AG04450 (cell line): ENCODE measurements at regions not wholly inside any gene's neighbourhood (a gene's known extent, or its start where the extent isn't known, plus 50 kb on each side); places are given as distances from the start of the nearest gene placed in this dataset.

Source experiments
- CTCF ChIA-PET: fragments of 300-600, 350-600 bp; formaldehyde crosslinking; extraction: SDS; loops from one replicate; lab custom pipeline; 2022; ENCODE audit warnings: antibody characterized with exemption, inconsistent platforms; lab: Charles Lee
- POLR2A ChIA-PET: fragments of 350-600 bp; formaldehyde crosslinking; extraction: SDS; loops from one replicate; lab custom pipeline; 2021; ENCODE audit warnings: antibody characterized with exemption, inconsistent platforms; lab: Yijun Ruan, JAX
- DNase-seq: peaks from one replicate; pipeline ENCODE4 v3.0.0-alpha.2; 2011; ENCODE audit warnings: low read depth, low spot score
- H3K27ac ChIP-seq: one replicate; pipeline ENCODE4 v1.5.1; 2012; ENCODE audit warnings: low read depth, low read length, control low read depth
- H3K27me3 ChIP-seq: one replicate; pipeline ENCODE4 v1.6.0; 2012; ENCODE audit warnings: low read length; ENCODE audit not compliant: control insufficient read depth, insufficient read depth
- H3K4me3 ChIP-seq: 2 replicates; pipeline ENCODE4 v1.5.1; 2011; ENCODE audit warnings: mild to moderate bottlenecking, low read depth, low read length, control low read depth
- H3K9me3 ChIP-seq: 2 replicates; pipeline ENCODE4 v1.5.1; 2012; ENCODE audit warnings: low read length; ENCODE audit not compliant: control insufficient read depth, insufficient read depth
- CTCF ChIP-seq: IDR thresholded peaks from 2 replicates; pipeline ENCODE4 v1.5.1; 2011; ENCODE audit warnings: low read depth, low read length, control low read depth, inconsistent platforms

GRCh38 chr12:112559784-112560183, 141.0 kb downstream of the PTPN11 start:
- no peak overlapping the region; the same call in 1 of the 2 replicates for H3K4me3 ChIP-seq
- H3K27me3 ChIP-seq: no peaks in the 10 kb centered on the region
- TF ChIP-seq CTCF: no peak
- DNase-seq: no peak
- H3K27ac ChIP-seq: no peak overlapping the region
- ChIA-PET CTCF (no interaction called here), POLR2A (no interaction called here)
- H3K9me3 ChIP-seq: no peaks in the 10 kb centered on the region

DNA sequence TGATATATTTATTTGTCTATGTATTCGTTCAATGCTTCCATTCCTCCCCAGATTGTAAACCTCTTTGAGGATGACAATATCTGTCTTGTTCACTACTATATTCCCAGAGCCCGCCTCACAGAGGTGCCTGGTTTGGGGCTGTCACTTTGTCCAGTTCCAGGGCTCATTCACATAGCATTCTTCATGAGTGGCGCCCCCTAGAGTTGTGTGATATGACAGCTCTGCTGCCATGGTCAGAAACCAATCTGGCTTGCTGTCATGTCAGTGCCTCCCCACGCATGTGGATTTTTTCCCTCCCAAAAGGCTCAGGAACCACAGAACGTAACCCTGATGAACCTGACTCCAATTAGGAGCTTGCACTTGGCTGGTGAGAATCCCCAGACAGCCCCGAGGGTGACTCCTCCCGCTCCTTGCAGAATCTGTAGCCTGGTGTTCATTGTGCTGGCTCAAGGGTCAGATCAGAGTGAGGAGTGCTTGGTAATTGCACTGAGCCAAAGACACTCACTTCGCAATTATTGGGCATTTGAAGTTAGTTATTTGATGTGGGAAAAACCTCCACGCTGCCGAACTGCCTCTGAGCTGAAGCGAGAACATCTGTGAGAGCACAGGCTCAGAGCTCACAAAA, 145.5 kb downstream of the PTPN11 start:
- CTCF ChIA-PET: no interaction called here

GRCh38 chr12:112568641-112569040, 149.9 kb downstream of the PTPN11 start:
- H3K27ac ChIP-seq: no peak overlapping the region
- H3K4me3 ChIP-seq: no peak overlapping the region
- ChIA-PET CTCF (no interaction called here), POLR2A (no interaction called here)
- no peak for TF ChIP-seq CTCF
- H3K27me3 ChIP-seq: no peaks in the 10 kb centered on the region
- H3K9me3 ChIP-seq: no peaks in the 10 kb centered on the region
- DNase-seq: no peak

More for the DNA sequence above, 145.5 kb downstream of the PTPN11 start:
- Histone ChIP-seq H3K4me3 (no peak overlapping the region), H3K9me3 (no peaks in the 10 kb centered on the region), H3K27ac (no peak overlapping the region), H3K27me3 (no peaks in the 10 kb centered on the region)
- no peak for TF ChIP-seq CTCF
- no peak for DNase-seq
- POLR2A ChIA-PET: no interaction called here

- Histone ChIP-seq H3K9me3 (no peaks in the 10 kb centered on the region), H3K4me3 (no peak overlapping the region), H3K27me3 (no peaks in the 10 kb centered on the region), H3K27ac (no peak overlapping the region)
- no peak for DNase-seq
- POLR2A ChIA-PET: no interaction called here
- no peak for TF ChIP-seq CTCF
- CTCF ChIA-PET: no interaction called here
These were observed 151.3 kb downstream of the PTPN11 start for GRCh38 chr12:112570096-112570495.

- H3K4me3 ChIP-seq: no peak overlapping the region
- no peaks in the 10 kb centered on the region for H3K9me3 ChIP-seq
- H3K27me3 ChIP-seq: peaks cover 2% of the 10 kb centered on the region
- CTCF ChIA-PET: no interaction called here
- H3K27ac ChIP-seq: no peak overlapping the region
- DNase-seq: no peak
- POLR2A ChIA-PET: no interaction called here
- TF ChIP-seq CTCF: no peak
These were observed 154.4 kb downstream of the PTPN11 start for GRCh38 chr12:112573141-112573540.
